GM23338 (cell line): ENCODE measurements at regions not wholly inside any gene's neighbourhood (a gene's known extent, or its start where the extent isn't known, plus 50 kb on each side); places are given as distances from the start of the nearest gene placed in this dataset.

Source experiments
- ATAC-seq: fragments of 200-7000 bp; cut with Tn5 transposase; 3 replicates; pipeline ENCODE4 v1.9.1; 2020
- DNase-seq: peaks from one replicate; pipeline ENCODE4 v3.0.0-alpha.2; 2015; ENCODE audit warnings: low spot score
- H2AFZ ChIP-seq: fragments of 200-600 bp; sonication (generic); 2 replicates; pipeline ENCODE4 v1.8.0; 2016; ENCODE audit warnings: antibody characterized with exemption, mild to moderate bottlenecking, moderate library complexity
- H3F3A ChIP-seq: fragments of 200-600 bp; sonication (generic); replicated peaks from 2 replicates; pipeline ENCODE4 v1.8.0; 2017; ENCODE audit warnings: antibody characterized with exemption, mixed run types, low read depth
- H3K27ac ChIP-seq: fragments of 200-600 bp; sonication (generic); 2 replicates; pipeline ENCODE4 v1.6.1; 2016; ENCODE audit warnings: low read depth
- H3K27me3 ChIP-seq: fragments of 200-600 bp; sonication (generic); 2 replicates; pipeline ENCODE4 v1.8.0; 2016; ENCODE audit warnings: mild to moderate bottlenecking, mixed run types, moderate library complexity; ENCODE audit not compliant: insufficient read depth
- H3K36me3 ChIP-seq: fragments of 200-600 bp; sonication (generic); 2 replicates; pipeline ENCODE4 v1.8.0; 2016; ENCODE audit warnings: mild to moderate bottlenecking; ENCODE audit not compliant: insufficient read depth
- H3K4me1 ChIP-seq: fragments of 200-600 bp; sonication (generic); 2 replicates; pipeline ENCODE4 v1.8.0; 2016; ENCODE audit warnings: mild to moderate bottlenecking, moderate library complexity; ENCODE audit not compliant: insufficient read depth
- H3K4me2 ChIP-seq: fragments of 200-600 bp; sonication (generic); 2 replicates; pipeline ENCODE4 v1.7.1; 2017; ENCODE audit warnings: mixed run types
- H3K4me3 ChIP-seq: fragments of 200-600 bp; sonication (generic); 2 replicates; pipeline ENCODE4 v1.6.1; 2016; ENCODE audit warnings: mixed run types
- H3K79me2 ChIP-seq: fragments of 200-600 bp; sonication (generic); replicated peaks from 2 replicates; pipeline ENCODE4 v1.8.0; 2017; ENCODE audit warnings: mild to moderate bottlenecking; ENCODE audit not compliant: insufficient read depth
- H3K9me2 ChIP-seq: fragments of 200-600 bp; sonication (generic); 2 replicates; pipeline ENCODE4 v1.8.0; 2017; ENCODE audit not compliant: insufficient read depth
- H4K20me1 ChIP-seq: fragments of 200-600 bp; sonication (generic); replicated peaks from 2 replicates; pipeline ENCODE4 v1.8.0; 2017; ENCODE audit warnings: mild to moderate bottlenecking; ENCODE audit not compliant: insufficient read depth
- H3K27ac Mint-ChIP-seq: 2 replicates; pipeline ENCODE4 v1.8.0; 2020; ENCODE audit warnings: inconsistent platforms, mild to moderate bottlenecking, moderate library complexity, mixed read lengths
- H3K27me3 Mint-ChIP-seq: 3 replicates; pipeline ENCODE4 v1.8.0; 2022; ENCODE audit warnings: low read depth, mild to moderate bottlenecking, moderate library complexity, mixed read lengths, inconsistent platforms; ENCODE audit not compliant: insufficient read depth, poor library complexity
- H3K36me3 Mint-ChIP-seq: 3 replicates; pipeline ENCODE4 v1.8.0; 2021; ENCODE audit warnings: low read depth, mild to moderate bottlenecking, inconsistent platforms, moderate library complexity, mixed read lengths
- H3K4me1 Mint-ChIP-seq: 3 replicates; pipeline ENCODE4 v1.8.0; 2020; ENCODE audit warnings: mild to moderate bottlenecking, inconsistent platforms, mixed read lengths
- H3K4me3 Mint-ChIP-seq: 3 replicates; pipeline ENCODE4 v1.8.0; 2021; ENCODE audit warnings: moderate library complexity, mild to moderate bottlenecking, inconsistent platforms, mixed read lengths
- H3K9me3 Mint-ChIP-seq: 3 replicates; pipeline ENCODE4 v1.8.0; 2020; ENCODE audit warnings: moderate library complexity, mild to moderate bottlenecking, inconsistent platforms, mixed read lengths
- CREB1 ChIP-seq: fragments of 250-450 bp; sonication (Bioruptor Pico); IDR thresholded peaks from 2 replicates; pipeline ENCODE4 v1.5.0; 2020; ENCODE audit warnings: low read depth, mild to moderate bottlenecking, moderate library complexity
- CTCF ChIP-seq, 2 experiments: fragments of 200-600 bp in 1 of 2; sonication (generic) in 1 of 2; conservative IDR thresholded peaks; 2 replicates each; pipeline versions ENCODE4 v1.5.1 to v1.6.1; 2016 to 2017; ENCODE audit warnings: antibody characterized with exemption in 2 of 2, low read depth in 2 of 2, mild to moderate bottlenecking in 2 of 2, moderate library complexity in 1 of 2
- ETS1 ChIP-seq: IDR thresholded peaks from 2 replicates; pipeline ENCODE4 v1.6.1; 2016; ENCODE audit warnings: antibody characterized with exemption
- EZH2 ChIP-seq: fragments of 200-600 bp; sonication (generic); IDR thresholded peaks from one replicate; pipeline ENCODE4 v1.8.0; 2017; ENCODE audit warnings: antibody characterized with exemption, mild to moderate bottlenecking, low read depth; ENCODE audit not compliant: unreplicated experiment
- EZH2phosphoT487 ChIP-seq: fragments of 200-600 bp; sonication (generic); IDR thresholded peaks from one replicate; pipeline ENCODE4 v1.8.1; 2018; ENCODE audit warnings: antibody characterized with exemption; ENCODE audit not compliant: unreplicated experiment
- JUNB ChIP-seq: IDR thresholded peaks from one replicate; pipeline ENCODE4 v1.6.1; 2016; ENCODE audit warnings: antibody characterized with exemption; ENCODE audit not compliant: unreplicated experiment
- NANOG ChIP-seq: IDR thresholded peaks from 2 replicates; pipeline ENCODE4 v1.6.1; 2016; ENCODE audit warnings: antibody characterized with exemption, borderline replicate concordance
- POLR2AphosphoS5 ChIP-seq: IDR thresholded peaks from 2 replicates; pipeline ENCODE4 v1.6.1; 2016; ENCODE audit warnings: antibody characterized with exemption, low read depth
- REST ChIP-seq: IDR thresholded peaks from one replicate; pipeline ENCODE4 v1.6.1; 2018; ENCODE audit warnings: antibody characterized with exemption; ENCODE audit not compliant: unreplicated experiment
- STAT1 ChIP-seq: IDR thresholded peaks from one replicate; pipeline ENCODE4 v1.6.1; 2016; ENCODE audit warnings: antibody characterized with exemption; ENCODE audit not compliant: unreplicated experiment
- ZNF114 ChIP-seq: fragments of 250-450 bp; sonication (Bioruptor Pico); IDR thresholded peaks from 2 replicates; pipeline ENCODE4 v1.5.0; 2020; ENCODE audit warnings: mild to moderate bottlenecking, moderate library complexity
- ZNF331 ChIP-seq: fragments of 250-450 bp; sonication (Bioruptor Pico); IDR thresholded peaks from 2 replicates; pipeline ENCODE4 v1.5.0; 2020; ENCODE audit warnings: low read depth, mild to moderate bottlenecking, moderate library complexity
- ZNF462 ChIP-seq: fragments of 250-450 bp; sonication (Bioruptor Pico); IDR thresholded peaks from 2 replicates; pipeline ENCODE4 v1.5.0; 2020; ENCODE audit warnings: mild to moderate bottlenecking, moderate library complexity

- H3K27ac Mint-ChIP-seq = no peak overlapping the region
Observed at GRCh38 chr5:103801681-103802080, 239.1 kb upstream of the NUDT12 start.

More at GRCh38 chr5:103801681-103802080, 239.1 kb upstream of the NUDT12 start:
- ATAC-seq (no peak), DNase-seq (no peak)
- Histone ChIP-seq H2AFZ (no peak overlapping the region), H3K4me3 (no peak overlapping the region), H3K4me1 (no peaks in the 10 kb centered on the region), H3K79me2 (no peaks in the 10 kb centered on the region), H4K20me1 (no peaks in the 10 kb centered on the region), H3K9me2 (no peaks in the 10 kb centered on the region), H3K36me3 (no peaks in the 10 kb centered on the region), H3K27me3 (no peaks in the 10 kb centered on the region), H3K4me2 (no peak overlapping the region), H3K27ac (no peak overlapping the region), H3F3A (no peaks in the 10 kb centered on the region)
- Mint-ChIP-seq H3K4me1 (peaks cover 3% of the 10 kb centered on the region; the same call in 1 of the 3 replicates), H3K36me3 (peaks cover 4% of the 10 kb centered on the region; the same call in 2 of the 3 replicates), H3K27me3 (peaks cover 2% of the 10 kb centered on the region), H3K4me3 (no peak overlapping the region), H3K9me3 (peaks cover 6% of the 10 kb centered on the region; the same call in 2 of the 3 replicates)
- TF ChIP-seq STAT1 (no peak), JUNB (no peak), CTCF (conservative IDR thresholded peaks at IDR 0.05; ENCODE audit: low read depth in 2 of 2) (no peak), ZNF331 (CRISPR knock-in tag) (no peak), POLR2AphosphoS5 (no peak), EZH2 (no peak), EZH2phosphoT487 (no peak), ZNF462 (no peak), CREB1 (CRISPR knock-in tag) (no peak), ZNF114 (CRISPR knock-in tag) (no peak), NANOG (no peak), ETS1 (no peak), REST (no peak)
